MG63 (cell line): ENCODE measurements at regions not wholly inside any gene's neighbourhood (a gene's known extent, or its start where the extent isn't known, plus 50 kb on each side); places are given as distances from the start of the nearest gene placed in this dataset.
"Not testable (repeated sequence)": the region's sequence is repeated elsewhere in the genome, so short reads cannot be mapped to it uniquely, and the experiment has no call there.

Experiments
- DNase-seq: peaks from one replicate; pipeline ENCODE4 v3.0.0-alpha.2; 2020
- H3K27me3 ChIP-seq: fragments of 250-450 bp; sonication (Bioruptor Pico); 2 replicates; pipeline ENCODE4 v1.5.1; 2020; ENCODE audit warnings: mild to moderate bottlenecking, moderate library complexity
- H3K36me3 ChIP-seq: fragments of 250-450 bp; sonication (Bioruptor Pico); 2 replicates; pipeline ENCODE4 v1.5.1; 2020; ENCODE audit warnings: mild to moderate bottlenecking, moderate library complexity
- H3K4me3 ChIP-seq: fragments of 250-450 bp; sonication (Bioruptor Pico); 2 replicates; pipeline ENCODE4 v1.5.1; 2020; ENCODE audit warnings: mild to moderate bottlenecking, moderate library complexity
- H3K9me3 ChIP-seq: fragments of 250-450 bp; sonication (Bioruptor Pico); 2 replicates; pipeline ENCODE4 v1.5.1; 2020; ENCODE audit warnings: mild to moderate bottlenecking, moderate library complexity

- Histone ChIP-seq H3K4me3 (no peak overlapping the region), H3K9me3 (peaks cover 2% of the 10 kb centered on the region; the same call in 1 of the 2 replicates), H3K27me3 (no peaks in the 10 kb centered on the region), H3K36me3 (peaks cover 3% of the 10 kb centered on the region; the same call in 1 of the 2 replicates)
- DNase-seq: no peak
These were observed 648.3 kb upstream of the NECTIN3 start for GRCh38 chr3:110423276-110423675.

GRCh38 chr3:110430146-110430545, 641.5 kb upstream of the NECTIN3 start:
- no peaks in the 10 kb centered on the region for H3K36me3 ChIP-seq
- H3K4me3 ChIP-seq: no peak overlapping the region
- DNase-seq: no peak
- no peaks in the 10 kb centered on the region for H3K27me3 ChIP-seq
- no peaks in the 10 kb centered on the region for H3K9me3 ChIP-seq

GRCh38 chr3:110436209-110436608, 635.4 kb upstream of the NECTIN3 start:
- Histone ChIP-seq H3K9me3 (no peaks in the 10 kb centered on the region), H3K4me3 (no peak overlapping the region), H3K27me3 (no peaks in the 10 kb centered on the region), H3K36me3 (no peaks in the 10 kb centered on the region)
- no peak for DNase-seq

GRCh38 chr3:110440066-110440653, 631.5 kb upstream of the NECTIN3 start:
- not testable (repeated sequence) for DNase-seq, H3K4me3 ChIP-seq, H3K9me3 ChIP-seq, H3K27me3 ChIP-seq, H3K36me3 ChIP-seq

- Histone ChIP-seq H3K4me3 (no peak overlapping the region), H3K36me3 (no peaks in the 10 kb centered on the region), H3K9me3 (peaks cover 7% of the 10 kb centered on the region), H3K27me3 (no peaks in the 10 kb centered on the region)
- no peak for DNase-seq
These were observed 617.5 kb upstream of the NECTIN3 start for GRCh38 chr3:110454066-110454465.

GRCh38 chr3:110456001-110456400, 615.6 kb upstream of the NECTIN3 start:
- H3K4me3 ChIP-seq: no peak overlapping the region
- no peak for DNase-seq
- no peaks in the 10 kb centered on the region for H3K36me3 ChIP-seq
- peaks cover 7% of the 10 kb centered on the region for H3K9me3 ChIP-seq
- no peaks in the 10 kb centered on the region for H3K27me3 ChIP-seq

- Histone ChIP-seq H3K4me3 (no peak overlapping the region), H3K36me3 (no peaks in the 10 kb centered on the region), H3K9me3 (peaks cover 7% of the 10 kb centered on the region), H3K27me3 (no peaks in the 10 kb centered on the region)
- no peak for DNase-seq
These were observed 615.0 kb upstream of the NECTIN3 start for GRCh38 chr3:110456438-110457138.

- DNase-seq: no peak
- H3K9me3 ChIP-seq: peaks cover 7% of the 10 kb centered on the region
These were observed 614.1 kb upstream of the NECTIN3 start for GRCh38 chr3:110457508-110457907.

GRCh38 chr3:110459021-110459420, 612.6 kb upstream of the NECTIN3 start:
- Histone ChIP-seq H3K9me3 (peaks cover 7% of the 10 kb centered on the region), H3K36me3 (no peaks in the 10 kb centered on the region), H3K27me3 (no peaks in the 10 kb centered on the region), H3K4me3 (no peak overlapping the region)
- DNase-seq: no peak

More at GRCh38 chr3:110457508-110457907, 614.1 kb upstream of the NECTIN3 start:
- no peak overlapping the region for H3K4me3 ChIP-seq
- H3K36me3 ChIP-seq: no peaks in the 10 kb centered on the region
- H3K27me3 ChIP-seq: no peaks in the 10 kb centered on the region

- Histone ChIP-seq H3K9me3 (no peaks in the 10 kb centered on the region), H3K4me3 (no peak overlapping the region), H3K36me3 (no peaks in the 10 kb centered on the region), H3K27me3 (no peaks in the 10 kb centered on the region)
- DNase-seq: no peak
These were observed 601.3 kb upstream of the NECTIN3 start for GRCh38 chr3:110470310-110470709.

- Histone ChIP-seq H3K36me3 (no peaks in the 10 kb centered on the region), H3K4me3 (no peak overlapping the region), H3K27me3 (no peaks in the 10 kb centered on the region), H3K9me3 (no peaks in the 10 kb centered on the region)
- no peak for DNase-seq
These were observed 598.2 kb upstream of the NECTIN3 start for GRCh38 chr3:110473405-110473804.

- Histone ChIP-seq H3K27me3 (no peaks in the 10 kb centered on the region), H3K4me3 (no peak overlapping the region), H3K36me3 (no peaks in the 10 kb centered on the region), H3K9me3 (no peaks in the 10 kb centered on the region)
- DNase-seq: no peak
These were observed 597.2 kb upstream of the NECTIN3 start for GRCh38 chr3:110474397-110474796.

GRCh38 chr3:110478377-110479054, 593.1 kb upstream of the NECTIN3 start:
- no peak for DNase-seq
- peaks cover 4% of the 10 kb centered on the region; the same call in 1 of the 2 replicates for H3K9me3 ChIP-seq
- no peak overlapping the region for H3K4me3 ChIP-seq
- no peaks in the 10 kb centered on the region for H3K27me3 ChIP-seq
- H3K36me3 ChIP-seq: no peaks in the 10 kb centered on the region

GRCh38 chr3:110479731-110480130, 591.9 kb upstream of the NECTIN3 start:
- no peaks in the 10 kb centered on the region for H3K27me3 ChIP-seq
- H3K9me3 ChIP-seq: peaks cover 12% of the 10 kb centered on the region
- no peak overlapping the region for H3K4me3 ChIP-seq
- no peak for DNase-seq
- H3K36me3 ChIP-seq: no peaks in the 10 kb centered on the region

- DNase-seq: no peak
These were observed 586.2 kb upstream of the NECTIN3 start for GRCh38 chr3:110485389-110485788.

GRCh38 chr3:110487840-110488239, 583.8 kb upstream of the NECTIN3 start:
- H3K4me3 ChIP-seq: no peak overlapping the region
- no peaks in the 10 kb centered on the region for H3K36me3 ChIP-seq
- DNase-seq: no peak
- no peaks in the 10 kb centered on the region for H3K27me3 ChIP-seq
- H3K9me3 ChIP-seq: peaks cover 15% of the 10 kb centered on the region

More at GRCh38 chr3:110485389-110485788, 586.2 kb upstream of the NECTIN3 start:
- Histone ChIP-seq H3K36me3 (no peaks in the 10 kb centered on the region), H3K9me3 (peaks cover 19% of the 10 kb centered on the region), H3K4me3 (no peak overlapping the region), H3K27me3 (no peaks in the 10 kb centered on the region)

- Histone ChIP-seq H3K9me3 (no peaks in the 10 kb centered on the region; the same call in 1 of the 2 replicates), H3K4me3 (no peak overlapping the region), H3K36me3 (no peaks in the 10 kb centered on the region), H3K27me3 (no peaks in the 10 kb centered on the region)
- no peak for DNase-seq
These were observed 580.2 kb upstream of the NECTIN3 start for GRCh38 chr3:110491413-110491812.
